Inflammatory macrophage treated with lipopolysaccharide for 1 hour (primary cell): ENCODE measurements at regions not wholly inside any gene's neighbourhood (a gene's known extent, or its start where the extent isn't known, plus 50 kb on each side); places are given as distances from the start of the nearest gene placed in this dataset.
"Not testable (repeated sequence)": the region's sequence is repeated elsewhere in the genome, so short reads cannot be mapped to it uniquely, and the experiment has no call there.

ENCODE experiments used
- DNase-seq, 2 donors: peaks; one replicate each; pipeline ENCODE4 v3.0.0-alpha.2; 2020 to 2022

DNA sequence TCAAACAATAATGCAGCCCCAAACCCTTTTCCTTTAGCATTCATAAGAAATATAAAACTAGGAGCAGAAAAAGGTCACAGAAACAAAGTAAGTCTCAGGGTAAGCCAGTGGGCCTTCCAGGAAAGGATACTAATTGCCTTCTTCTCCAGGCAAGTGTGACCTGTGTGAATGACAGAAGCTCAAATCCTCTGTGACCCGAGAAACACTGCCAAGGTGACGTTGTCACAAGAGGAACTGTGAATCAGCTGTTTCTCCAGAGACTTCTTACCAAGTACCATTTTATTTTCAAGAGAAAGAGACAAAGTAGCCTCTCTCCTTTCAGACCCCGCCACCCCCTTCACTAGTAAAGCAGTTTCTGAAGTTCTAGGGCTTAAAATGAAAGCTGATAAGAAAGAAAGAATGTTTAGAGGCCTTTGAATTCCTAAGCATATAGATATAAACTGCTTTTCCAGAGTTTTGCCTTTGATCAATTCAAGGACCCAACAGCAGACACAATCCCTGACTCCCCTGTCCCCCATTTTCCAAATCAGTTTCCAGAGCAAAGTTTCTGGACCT lies 155.6 kb downstream of the NUF2 start:
- no peak for DNase-seq

DNA sequence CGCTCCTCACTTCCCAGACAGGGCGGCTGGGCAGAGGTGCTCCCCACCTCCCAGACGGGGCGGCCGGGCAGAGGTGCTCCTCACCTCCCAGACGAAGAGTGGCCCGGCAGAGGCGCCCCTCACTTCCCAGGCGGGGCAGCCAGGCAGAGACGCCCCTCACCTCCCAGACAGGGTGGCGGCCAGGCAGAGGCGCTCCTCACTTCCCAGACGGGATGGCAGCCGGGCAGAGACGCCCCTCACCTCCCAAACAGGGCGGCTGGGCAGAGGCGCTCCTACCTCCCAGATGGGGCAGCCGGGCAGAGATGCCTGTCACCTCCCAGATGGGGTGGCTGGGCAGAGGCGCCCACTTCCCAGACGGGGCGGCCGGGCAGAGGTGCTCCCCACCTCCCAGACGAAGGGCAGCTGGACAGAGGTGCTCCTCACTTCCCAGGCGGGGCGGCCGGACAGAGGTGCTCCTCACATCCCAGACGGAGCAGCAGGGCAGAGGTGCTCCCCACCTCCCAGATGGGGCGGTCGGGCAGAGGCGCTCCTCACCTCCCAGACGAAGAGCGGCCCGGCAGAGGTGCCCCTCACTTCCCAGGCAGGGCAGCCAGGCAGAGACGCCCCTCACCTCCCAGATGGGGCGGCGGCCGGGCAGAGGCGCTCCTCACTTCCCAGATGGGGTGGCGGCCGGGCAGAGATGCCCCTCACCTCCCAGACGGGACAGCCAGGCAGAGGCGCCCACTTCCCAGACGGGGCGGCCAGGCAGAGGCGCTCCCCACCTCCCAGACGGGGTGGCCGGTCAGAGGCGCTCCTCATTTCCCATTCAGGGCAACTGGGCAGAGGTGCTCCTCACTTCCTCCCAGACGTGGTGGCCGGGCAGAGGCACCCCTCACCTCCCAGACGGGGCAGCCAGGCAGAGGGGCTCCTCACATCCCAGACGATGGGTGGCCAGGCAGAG lies 176.9 kb downstream of the NUF2 start:
- not testable (repeated sequence) for DNase-seq

DNA sequence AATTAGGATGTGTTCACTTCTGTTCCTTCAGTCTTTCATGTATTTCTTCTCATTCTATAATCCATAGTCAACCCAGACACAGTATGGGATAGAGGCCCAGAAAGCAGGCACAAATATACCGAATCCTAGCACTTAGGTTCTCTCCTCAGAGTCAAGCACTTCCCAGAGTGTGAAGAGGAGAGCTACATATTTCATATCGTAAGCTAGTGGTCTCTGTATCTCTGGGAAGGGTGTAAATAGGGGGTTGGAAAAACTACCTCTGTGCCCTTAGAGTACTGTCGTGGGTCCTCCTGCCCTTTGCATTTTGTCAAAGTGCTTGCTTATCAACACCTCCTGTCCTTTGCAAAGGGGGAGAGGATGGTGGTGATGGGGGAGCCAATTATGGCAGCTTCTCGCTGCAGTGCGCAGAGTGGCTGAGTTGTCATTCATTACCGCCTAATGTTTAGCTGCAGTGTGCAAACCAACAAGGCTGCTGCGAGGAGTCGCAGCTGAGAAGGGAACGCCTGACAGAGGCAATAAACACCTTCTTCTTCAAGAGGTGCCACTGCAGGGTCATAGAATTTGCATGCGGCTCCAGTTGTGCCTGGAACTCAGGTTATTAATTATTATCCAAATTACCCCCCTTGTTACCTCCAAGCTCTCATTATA lies 182.7 kb downstream of the NUF2 start:
- DNase-seq: no peak

DNA sequence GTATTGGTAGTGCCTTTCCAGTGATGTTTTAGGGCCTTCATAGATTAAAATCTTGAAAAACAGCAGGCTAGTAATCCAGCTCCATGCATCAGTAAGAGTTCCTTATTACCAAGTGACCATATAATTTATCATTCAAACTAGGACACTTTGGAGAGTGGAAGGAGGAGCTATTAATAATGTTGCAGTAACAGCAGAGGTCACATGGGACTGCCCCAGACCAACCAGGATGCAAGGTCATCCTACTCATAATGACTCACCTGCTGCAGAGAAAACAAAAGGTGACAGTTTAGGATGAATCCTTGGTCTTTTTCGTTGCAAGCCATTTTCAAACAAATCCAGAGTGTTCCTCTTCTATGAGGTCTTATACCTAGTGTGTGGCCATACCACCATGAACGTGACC lies 187.4 kb downstream of the NUF2 start:
- no peak for DNase-seq

DNA sequence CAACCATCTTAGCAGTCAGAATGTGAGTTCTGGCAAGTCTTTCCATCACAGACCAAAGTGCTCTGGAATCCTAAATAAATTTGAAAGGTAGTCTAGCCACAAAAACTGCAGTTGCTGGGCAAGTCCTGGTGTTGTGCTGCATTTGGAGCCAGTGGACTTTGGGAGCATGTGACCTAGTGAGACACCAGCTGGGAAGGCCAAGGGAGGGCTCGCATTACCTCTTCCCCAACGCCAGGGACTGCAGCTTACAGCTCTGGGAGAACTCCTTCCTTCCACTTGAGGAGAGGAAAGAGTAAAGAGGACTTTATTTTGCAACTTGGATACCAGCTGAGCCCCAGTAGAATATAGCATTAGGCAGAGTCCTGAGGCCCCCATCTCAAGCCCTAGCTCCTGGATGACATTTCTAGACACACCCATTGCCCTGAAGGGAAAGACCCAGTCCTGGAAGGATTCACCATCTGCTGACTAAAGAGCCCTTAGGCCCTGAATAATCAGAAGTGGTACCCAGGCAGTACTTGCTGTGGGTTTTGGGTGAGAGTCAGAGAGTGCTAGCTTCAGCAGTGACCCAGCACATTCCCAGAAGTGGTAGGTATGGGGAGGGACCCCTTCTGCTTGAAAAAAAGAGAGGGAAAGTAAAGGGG lies 190.7 kb downstream of the NUF2 start:
- DNase-seq: no peak

DNA sequence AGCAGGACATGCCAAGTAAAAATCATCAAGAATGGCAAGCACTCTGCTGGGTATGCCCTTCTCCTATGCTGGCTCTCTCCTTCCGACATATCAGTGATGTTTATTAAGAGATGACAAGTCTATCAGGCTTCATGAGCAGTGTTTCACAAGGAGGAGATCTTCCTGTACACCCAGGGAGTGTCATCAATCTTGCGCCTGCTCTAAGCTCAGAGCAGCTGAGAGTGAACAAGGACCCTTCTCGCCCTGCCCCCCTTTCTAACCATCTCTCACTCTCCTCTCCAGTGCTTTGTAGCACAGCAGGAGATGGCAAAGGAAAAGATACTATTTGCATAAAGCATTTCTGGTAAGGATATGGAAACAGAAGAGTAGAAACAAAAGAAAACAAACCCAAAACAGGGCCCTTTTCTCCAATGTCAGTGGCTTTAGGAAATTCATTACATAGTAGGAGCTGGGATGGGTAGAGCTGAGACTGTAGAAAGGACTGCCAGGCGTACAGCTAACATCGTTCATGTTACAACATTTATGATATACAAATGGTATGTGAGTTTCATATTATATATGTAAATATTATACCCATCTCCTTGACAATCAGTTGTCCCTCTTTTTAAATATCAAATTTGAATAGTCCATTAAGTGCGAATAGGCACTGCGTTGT lies 201.7 kb downstream of the NUF2 start:
- no peak for DNase-seq

DNA sequence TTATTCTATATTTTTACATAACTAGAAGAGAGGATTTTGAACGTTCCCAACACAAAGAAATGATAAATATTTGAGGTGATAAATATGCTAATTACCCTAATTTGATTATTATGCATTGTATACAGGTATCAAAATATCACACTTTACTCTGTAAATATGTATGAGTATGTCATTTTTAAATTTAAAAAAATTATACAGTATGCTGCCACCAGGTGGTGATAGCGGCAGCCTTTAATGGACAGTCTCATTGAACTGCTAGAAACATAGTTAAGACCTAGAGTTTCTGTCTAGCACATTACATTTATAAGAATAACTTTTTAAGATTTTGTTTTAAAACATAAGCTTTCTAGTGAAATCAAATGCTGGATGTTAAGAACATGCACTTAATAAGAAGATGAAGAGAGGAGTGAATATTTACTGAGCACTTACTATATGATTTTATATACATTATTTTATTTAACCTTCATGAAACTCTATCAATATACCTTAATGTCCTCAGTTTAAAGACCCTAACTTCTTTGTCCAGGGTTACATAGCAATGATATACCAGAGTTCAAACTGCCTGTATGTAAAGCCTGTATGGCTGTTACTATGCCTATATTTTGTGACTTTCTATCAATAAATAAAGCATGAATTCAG lies 207.1 kb downstream of the NUF2 start:
- peak in 1 of 2 donors; percentile 31 for DNase-seq

DNA sequence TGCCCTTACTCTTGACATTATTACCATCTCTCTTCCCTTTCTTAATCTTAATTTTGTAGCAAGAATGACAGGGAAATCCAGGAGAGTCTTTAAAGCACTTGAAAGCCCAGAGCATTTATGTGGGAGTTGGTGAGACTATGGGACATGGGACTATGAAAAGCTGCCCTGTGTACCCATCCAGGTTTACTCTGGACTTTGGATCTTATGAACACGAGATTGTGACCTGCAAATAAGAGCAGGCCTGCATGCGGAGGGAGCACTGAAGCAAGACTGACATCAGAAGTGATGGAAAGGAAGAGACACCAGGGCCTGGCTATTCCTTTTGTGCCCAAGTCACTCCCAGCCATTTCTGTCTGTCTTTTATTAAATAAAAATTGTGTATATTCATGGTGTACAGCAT lies 209.6 kb downstream of the NUF2 start:
- no peak for DNase-seq

DNA sequence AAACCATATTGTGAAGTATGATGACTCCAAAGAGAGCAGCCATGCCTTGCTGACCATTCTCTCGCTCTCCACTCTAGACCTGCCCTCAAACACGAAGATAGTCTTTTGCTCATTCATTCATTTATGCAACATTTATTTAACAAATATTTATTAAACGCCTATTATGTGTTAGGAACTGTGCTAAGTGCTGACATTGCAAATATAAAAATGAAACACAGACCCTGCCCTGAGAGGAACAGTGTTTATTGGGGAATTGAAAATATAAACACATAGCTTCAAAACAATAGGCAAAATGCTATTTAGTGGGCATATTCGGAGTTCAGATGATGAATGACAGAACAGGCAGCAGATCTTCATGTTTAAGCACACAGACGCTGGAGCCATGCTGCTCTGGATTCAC lies 213.6 kb downstream of the NUF2 start:
- no peak for DNase-seq

DNA sequence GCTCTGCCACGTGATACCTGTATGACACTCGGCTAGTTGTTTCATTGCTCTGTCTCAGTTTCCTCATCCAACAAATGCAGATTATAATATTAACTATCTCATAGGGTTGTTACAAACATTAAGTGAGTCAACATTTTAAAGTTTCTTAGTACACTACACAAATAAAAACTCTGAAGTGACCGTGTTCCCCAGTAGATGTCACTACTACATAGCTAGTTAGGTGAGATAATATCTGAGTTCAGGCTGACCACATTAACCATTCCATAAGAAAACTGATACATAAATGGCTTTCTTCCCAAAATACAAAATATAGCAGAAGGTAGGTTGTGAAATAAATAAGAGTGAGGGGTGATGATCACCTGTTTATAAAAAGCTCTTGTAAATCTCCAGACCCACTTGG lies 214.1 kb downstream of the NUF2 start:
- no peak for DNase-seq

DNA sequence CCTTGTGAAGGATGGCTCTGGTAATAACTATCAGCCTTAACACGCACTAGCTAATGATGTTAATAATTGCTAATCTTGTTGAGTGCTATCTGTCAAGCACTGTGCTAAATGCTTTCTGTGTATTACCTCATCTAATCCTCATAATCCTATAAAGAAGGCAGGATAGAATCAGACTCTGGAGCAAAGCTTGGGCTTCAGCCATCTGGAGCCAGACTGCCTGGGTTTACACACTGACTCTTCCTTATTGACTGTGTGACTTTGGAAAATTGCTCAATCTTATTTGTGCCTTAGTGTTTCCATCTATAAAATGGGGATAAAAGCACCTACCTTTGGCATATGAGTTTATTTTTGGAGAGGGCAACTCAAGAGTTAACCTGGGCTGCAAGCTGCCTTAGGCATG lies 216.1 kb downstream of the NUF2 start:
- DNase-seq: no peak

DNA sequence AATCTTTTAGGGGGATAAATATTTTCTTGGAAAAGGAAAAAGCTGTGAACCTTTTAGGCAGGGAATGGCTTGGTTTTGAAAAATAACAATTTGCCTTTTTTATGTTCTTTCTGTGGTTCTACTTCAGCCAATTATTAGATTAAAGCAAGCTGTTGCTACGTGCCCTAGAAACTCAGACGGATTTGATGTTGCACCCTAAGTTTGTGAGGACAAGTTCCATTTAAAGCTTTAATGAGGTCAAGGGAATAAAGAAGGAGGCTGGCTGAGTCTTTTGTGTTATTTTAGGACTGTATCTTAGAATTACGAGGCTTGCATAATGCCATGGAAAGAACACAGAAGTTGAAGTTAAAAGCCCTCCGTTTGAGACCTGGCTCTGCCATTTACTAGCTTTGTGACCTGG lies 216.9 kb downstream of the NUF2 start:
- DNase-seq: no peak

DNA sequence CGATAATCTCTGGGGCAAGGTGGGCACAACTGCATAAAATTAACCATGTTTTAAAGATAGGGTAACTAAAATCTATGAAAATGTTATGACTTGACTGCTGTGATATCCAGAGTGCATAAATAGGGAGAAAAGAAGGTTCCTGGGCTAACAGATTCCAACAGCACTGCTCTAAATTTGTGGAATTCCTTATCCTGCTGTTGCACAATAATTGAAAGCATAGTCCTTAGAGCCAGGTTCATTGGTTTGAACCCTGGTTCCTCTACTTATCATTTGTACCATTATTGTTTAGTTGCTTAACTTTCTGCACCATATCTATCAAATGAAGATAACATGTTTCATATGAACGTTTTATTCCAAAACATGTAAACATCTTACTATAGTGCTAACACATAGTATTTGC lies 219.0 kb downstream of the NUF2 start:
- DNase-seq: no peak

DNA sequence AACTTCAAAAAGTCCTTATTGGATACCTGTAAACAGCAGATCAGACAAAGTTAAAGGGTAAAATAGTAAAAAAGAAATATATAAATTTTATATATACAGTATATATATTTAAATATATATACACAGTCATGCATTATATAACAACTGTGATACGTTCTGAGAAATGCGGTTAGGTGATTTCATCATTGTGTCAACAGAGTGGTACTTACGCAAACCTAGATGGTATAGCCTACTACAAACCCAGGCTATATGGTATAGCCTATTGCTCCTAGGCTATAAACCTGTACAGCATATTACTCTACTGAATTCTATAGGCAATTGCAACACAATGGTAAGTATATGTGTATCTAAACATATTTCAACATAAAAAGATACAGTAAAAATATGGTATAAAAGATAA lies 222.7 kb downstream of the NUF2 start:
- no peak for DNase-seq

DNA sequence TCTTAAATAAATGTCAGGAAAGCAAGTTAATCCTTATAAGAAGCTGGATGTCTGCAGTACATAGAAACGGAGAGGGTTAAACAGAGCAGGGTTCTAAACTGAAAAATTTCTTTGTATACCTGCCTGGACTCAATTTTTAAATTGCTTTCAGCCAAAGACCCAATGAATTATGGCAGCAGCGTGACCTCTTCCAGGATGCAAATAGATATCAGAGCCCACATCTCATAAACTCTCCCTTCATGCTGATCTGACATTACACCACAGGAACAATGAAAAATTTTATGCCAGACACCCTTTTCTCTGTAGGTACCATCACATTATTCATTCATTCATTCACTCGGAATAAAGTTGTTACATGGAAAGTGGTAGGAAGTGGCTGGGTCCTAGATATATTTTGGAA lies 236.4 kb downstream of the NUF2 start:
- no peak for DNase-seq

DNA sequence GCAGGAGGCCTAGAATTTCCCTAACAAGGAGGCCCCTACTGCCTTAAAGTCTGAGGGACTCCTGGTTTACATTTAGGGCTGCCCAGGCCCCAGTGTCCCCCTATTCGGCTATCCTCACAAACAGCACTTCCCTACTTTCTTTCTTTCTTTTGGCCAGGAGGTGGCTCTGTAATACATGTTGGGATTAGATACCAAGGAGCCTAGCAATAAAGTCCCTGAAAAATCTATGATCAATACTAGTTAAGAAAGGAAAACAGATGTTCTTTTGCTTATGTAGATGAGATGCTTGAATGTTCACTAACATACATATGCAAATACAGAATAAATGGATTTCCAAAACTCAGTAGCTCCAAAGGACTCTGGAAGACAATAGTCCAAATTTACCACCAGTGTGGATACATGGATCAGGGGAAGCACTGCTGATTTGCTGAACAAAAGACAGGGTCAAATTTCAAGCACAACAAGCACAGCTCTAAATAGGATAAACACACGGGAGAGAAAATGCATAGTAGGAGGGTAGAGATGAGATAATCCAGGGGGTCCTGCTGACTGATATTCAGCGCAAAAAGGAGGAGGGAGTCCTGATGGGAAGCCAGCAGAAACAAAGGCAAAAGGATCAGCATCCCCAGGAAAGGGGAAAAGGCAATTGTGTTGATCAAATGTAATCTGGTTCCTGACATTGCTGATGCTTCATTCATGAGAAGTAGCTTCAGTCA lies 240.0 kb downstream of the NUF2 start:
- DNase-seq: no peak

DNA sequence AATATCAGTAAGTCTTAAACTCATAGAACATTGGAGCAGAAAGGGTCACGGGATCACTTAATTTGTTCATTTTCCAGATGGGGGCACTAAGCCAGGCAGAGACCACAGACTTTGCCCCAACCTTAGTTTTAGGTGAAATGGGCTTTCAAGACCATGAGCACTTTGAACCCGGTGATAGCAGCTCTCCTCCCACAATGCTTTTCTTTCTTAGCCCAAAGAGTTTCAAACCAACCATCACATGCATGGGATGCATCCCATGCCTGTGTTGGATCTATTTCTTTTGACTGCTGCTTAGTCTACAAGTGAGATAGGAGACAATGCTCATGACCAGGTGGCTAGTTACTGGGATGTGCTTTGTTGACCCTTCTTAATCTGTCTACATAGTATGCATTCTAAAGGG lies 240.6 kb downstream of the NUF2 start:
- no peak for DNase-seq

DNA sequence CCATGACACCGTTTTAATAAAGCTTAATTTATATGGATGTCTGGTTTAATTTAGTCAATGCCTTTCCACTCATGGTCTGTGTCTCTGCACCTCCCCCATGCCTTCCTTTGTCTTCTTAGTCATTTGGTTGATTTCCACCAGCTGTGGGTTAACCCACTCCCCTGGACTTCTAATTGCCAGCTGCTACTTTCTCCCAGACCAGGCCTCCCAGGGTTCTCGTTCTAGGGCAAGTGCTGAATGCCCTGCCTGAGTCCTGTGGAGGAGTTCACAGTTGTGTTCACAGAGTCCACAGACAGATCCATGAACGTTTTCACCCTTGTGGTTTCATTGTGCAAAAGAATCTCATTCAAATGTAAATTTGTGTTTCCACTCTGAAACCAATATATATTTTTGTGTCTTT lies 243.4 kb downstream of the NUF2 start:
- no peak for DNase-seq

DNA sequence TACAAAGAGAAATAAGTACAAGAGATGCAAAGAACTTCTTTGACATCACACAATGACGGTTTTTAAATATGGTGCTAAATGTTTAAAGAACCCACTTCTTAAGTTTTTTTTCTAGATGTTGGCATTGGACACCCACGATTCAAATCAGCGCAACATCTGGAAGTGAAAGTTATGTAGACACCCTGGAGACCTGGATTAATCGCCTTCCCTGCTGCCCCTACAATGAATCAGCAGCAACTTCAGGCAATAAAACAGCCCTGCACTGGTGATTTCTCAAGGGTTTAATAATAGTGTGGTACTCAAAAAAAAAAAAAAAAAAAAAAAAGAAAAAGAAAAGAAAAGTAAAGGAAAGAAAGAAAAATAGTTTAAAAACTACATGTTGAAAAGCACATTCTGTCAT lies 248.3 kb downstream of the NUF2 start:
- no peak for DNase-seq

DNA sequence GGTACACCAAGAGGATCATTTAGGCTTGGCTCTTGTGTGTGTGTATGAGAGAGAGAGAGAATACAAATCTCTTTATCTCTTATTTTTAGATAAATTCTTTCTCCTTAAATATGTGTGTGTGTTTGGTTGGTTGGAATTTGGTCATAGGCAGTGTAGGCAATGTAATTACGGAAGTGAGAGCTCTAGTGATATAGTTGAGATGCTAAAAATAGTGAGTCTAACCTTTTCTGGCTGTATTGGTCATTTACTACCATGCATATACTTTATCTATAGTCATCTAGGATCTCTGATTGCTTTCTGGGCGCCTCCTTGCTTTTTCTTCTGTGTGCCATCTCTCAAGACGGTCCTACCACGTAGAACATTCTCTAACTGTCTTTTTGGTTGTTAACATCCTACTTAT lies 250.2 kb downstream of the NUF2 start:
- DNase-seq: no peak

DNA sequence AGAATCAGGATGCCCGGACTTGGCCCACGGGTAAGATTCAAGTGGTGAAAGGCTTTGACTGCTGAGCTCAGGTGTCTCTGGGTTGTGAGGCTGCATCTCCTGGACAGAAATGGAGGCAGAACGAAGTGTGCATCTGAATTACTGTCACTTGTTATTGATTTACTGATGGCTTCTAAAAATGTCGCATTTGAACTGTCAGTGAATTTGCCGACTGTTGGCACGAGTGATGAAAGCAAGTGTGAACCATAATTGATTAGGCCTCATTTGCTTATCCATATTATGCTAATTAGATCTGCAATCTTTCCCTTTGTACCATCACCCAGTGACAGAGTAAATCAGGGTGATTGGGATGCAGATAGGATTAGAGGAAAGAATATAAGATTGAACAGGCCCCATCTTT lies 252.4 kb downstream of the NUF2 start:
- DNase-seq: no peak

DNA sequence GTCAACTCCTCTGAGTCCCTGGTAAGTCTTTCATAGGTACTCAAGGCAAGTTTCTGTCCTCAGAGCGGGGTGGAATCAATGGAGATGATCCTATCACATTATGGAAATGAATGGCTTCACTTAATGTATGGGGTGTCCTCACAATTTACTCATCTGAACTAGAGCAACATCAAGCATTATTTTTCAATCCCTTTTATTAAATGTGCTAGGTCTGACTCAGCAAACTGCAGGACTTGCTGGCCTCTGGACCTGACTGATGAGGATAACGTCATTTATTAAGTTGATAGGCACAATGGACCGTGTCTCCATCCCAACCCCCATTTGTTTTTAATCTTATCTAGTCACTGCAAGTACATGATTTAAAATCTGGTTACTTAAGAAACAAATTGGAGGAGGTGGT lies 259.2 kb downstream of the NUF2 start:
- DNase-seq: no peak
